Mesenchymal stem cell (in vitro differentiated cells and primary cell): ENCODE measurements at regions not wholly inside any gene's neighbourhood (a gene's known extent, or its start where the extent isn't known, plus 50 kb on each side); places are given as distances from the start of the nearest gene placed in this dataset.

Experiments
- DNase-seq: peaks from one replicate; pipeline ENCODE4 v3.0.0-alpha.2; 2013
- H2AFZ ChIP-seq: one replicate; pipeline ENCODE4 v1.6.1; 2013; ENCODE audit warnings: low read depth, mild to moderate bottlenecking, control low read depth, inconsistent platforms, low read length, moderate library complexity
- H2AK5ac ChIP-seq: 2 replicates; pipeline ENCODE4 v1.6.1; 2013; ENCODE audit warnings: low read length, moderate library complexity, mild to moderate bottlenecking, inconsistent platforms; ENCODE audit not compliant: severe bottlenecking
- H2BK120ac ChIP-seq: one replicate; pipeline ENCODE4 v1.6.1; 2013; ENCODE audit warnings: low read depth, mild to moderate bottlenecking, inconsistent platforms, low read length, moderate library complexity
- H2BK12ac ChIP-seq, 2 experiments: one replicate each; pipeline ENCODE4 v1.6.1; 2013; ENCODE audit warnings: inconsistent platforms in 2 of 2, low read length in 2 of 2, mild to moderate bottlenecking in 2 of 2, moderate library complexity in 2 of 2, control low read depth in 1 of 2
- H2BK15ac ChIP-seq: one replicate; pipeline ENCODE4 v1.6.1; 2013; ENCODE audit warnings: mild to moderate bottlenecking, low read depth, inconsistent platforms; ENCODE audit not compliant: poor library complexity, severe bottlenecking
- H2BK5ac ChIP-seq: 2 replicates; pipeline ENCODE4 v1.6.1; 2013; ENCODE audit warnings: low read depth, mild to moderate bottlenecking, low read length, control low read depth, inconsistent platforms; ENCODE audit not compliant: poor library complexity, severe bottlenecking
- H3K14ac ChIP-seq, 2 experiments: one replicate each; pipeline ENCODE4 v1.6.1; 2013; ENCODE audit warnings: inconsistent platforms in 2 of 2, low read length in 2 of 2, control low read depth in 1 of 2, mild to moderate bottlenecking in 1 of 2, moderate library complexity in 1 of 2
- H3K18ac ChIP-seq, 2 experiments: one replicate each; pipeline ENCODE4 v1.6.1; 2013; ENCODE audit warnings: inconsistent platforms in 2 of 2, low read length in 2 of 2, control low read depth in 1 of 2, low read depth in 1 of 2, mild to moderate bottlenecking in 1 of 2
- H3K23ac ChIP-seq, 2 experiments: one replicate each; pipeline ENCODE4 v1.6.1; 2013; ENCODE audit warnings: inconsistent platforms in 2 of 2, low read length in 2 of 2, mild to moderate bottlenecking in 2 of 2, moderate library complexity in 2 of 2, control low read depth in 1 of 2
- H3K27ac ChIP-seq: 2 replicates; pipeline ENCODE4 v1.5.1; 2013; ENCODE audit warnings: mild to moderate bottlenecking, moderate library complexity, low read length, control low read depth, inconsistent platforms; ENCODE audit not compliant: poor library complexity, severe bottlenecking
- H3K27me3 ChIP-seq, 2 experiments: 2 replicates each; pipeline versions ENCODE4 v1.6.1 to v1.7.0; 2013; ENCODE audit warnings: low read length in 2 of 2, mild to moderate bottlenecking in 2 of 2, moderate library complexity in 2 of 2, control low read depth in 1 of 2, inconsistent platforms in 1 of 2; ENCODE audit not compliant: control insufficient read depth in 1 of 2, insufficient read depth in 1 of 2
- H3K36me3 ChIP-seq, 2 experiments: 2 replicates each; pipeline versions ENCODE4 v1.6.1 to v1.7.0; 2013; ENCODE audit warnings: low read length in 2 of 2, control low read depth in 1 of 2, inconsistent platforms in 1 of 2, low read depth in 1 of 2, mild to moderate bottlenecking in 1 of 2; ENCODE audit not compliant: insufficient read depth in 2 of 2, control insufficient read depth in 1 of 2
- H3K4ac ChIP-seq, 2 experiments: one replicate each; pipeline ENCODE4 v1.6.1; 2013; ENCODE audit warnings: inconsistent platforms in 2 of 2, low read length in 2 of 2, mild to moderate bottlenecking in 2 of 2, moderate library complexity in 2 of 2, control low read depth in 1 of 2, low read depth in 1 of 2
- H3K4me1 ChIP-seq: 2 replicates; pipeline ENCODE4 v1.6.1; 2013; ENCODE audit warnings: low read depth, low read length, control low read depth; ENCODE audit not compliant: control insufficient read depth, insufficient read depth
- H3K4me2 ChIP-seq: 2 replicates; pipeline ENCODE4 v1.6.1; 2013; ENCODE audit warnings: low read length, mild to moderate bottlenecking, inconsistent platforms; ENCODE audit not compliant: poor library complexity, severe bottlenecking
- H3K4me3 ChIP-seq, 2 experiments: 2 replicates each; pipeline versions ENCODE4 v1.5.1 to v1.7.0; 2013; ENCODE audit warnings: low read length in 2 of 2, mild to moderate bottlenecking in 2 of 2, control low read depth in 1 of 2, low read depth in 1 of 2; ENCODE audit not compliant: insufficient read depth in 1 of 2
- H3K79me1 ChIP-seq: replicated peaks from 2 replicates; pipeline ENCODE4 v1.6.1; 2013; ENCODE audit warnings: mild to moderate bottlenecking, control low read depth, low read length, inconsistent platforms; ENCODE audit not compliant: poor library complexity, severe bottlenecking
- H3K9ac ChIP-seq: 2 replicates; pipeline ENCODE4 v1.7.0; 2013; ENCODE audit warnings: mild to moderate bottlenecking, low read length, moderate library complexity
- H3K9me3 ChIP-seq: 2 replicates; pipeline ENCODE4 v1.7.0; 2013; ENCODE audit warnings: mild to moderate bottlenecking, low read length; ENCODE audit not compliant: control insufficient read depth
- H4K8ac ChIP-seq: one replicate; pipeline ENCODE4 v1.6.1; 2013; ENCODE audit warnings: inconsistent platforms, mild to moderate bottlenecking, low read length, moderate library complexity
- H4K91ac ChIP-seq: one replicate; pipeline ENCODE4 v1.6.1; 2013; ENCODE audit warnings: mild to moderate bottlenecking, low read length, inconsistent platforms
- WGBS: methylation state at CpG from one replicate; pipeline ENCODE4 v1.1.7; 2013; ENCODE audit warnings: mixed read lengths; 5-methylcytosine and 5-hydroxymethylcytosine counted together

- Histone ChIP-seq H3K27ac (no peak overlapping the region), H3K36me3 (no peaks in the 10 kb centered on the region), H3K4ac (no peak overlapping the region), H3K4me2 (no peak overlapping the region), H3K23ac (no peak overlapping the region), H3K27me3 (no peaks in the 10 kb centered on the region), H2BK15ac (no peak overlapping the region), H2BK120ac (no peak overlapping the region), H2BK5ac (no peak overlapping the region), H4K91ac (no peak overlapping the region), H2BK12ac (peak overlapping the region in 1 of 2 experiments; percentile 73), H3K79me1 (no peaks in the 10 kb centered on the region), H2AK5ac (no peak overlapping the region), H3K14ac (no peak overlapping the region), H2AFZ (no peak overlapping the region), H3K18ac (peak overlapping the region; percentile 28 to 37), H3K4me1 (no peaks in the 10 kb centered on the region), H3K9ac (no peak overlapping the region), H3K9me3 (no peaks in the 10 kb centered on the region), H3K4me3 (no peak overlapping the region), H4K8ac (no peak overlapping the region)
- WGBS: 87% methylated on average over 7 of the region's 7 CpGs
- DNase-seq: no peak
These were observed 740.8 kb upstream of the HS6ST1 start for GRCh38 chr2:129059476-129059875.

DNA sequence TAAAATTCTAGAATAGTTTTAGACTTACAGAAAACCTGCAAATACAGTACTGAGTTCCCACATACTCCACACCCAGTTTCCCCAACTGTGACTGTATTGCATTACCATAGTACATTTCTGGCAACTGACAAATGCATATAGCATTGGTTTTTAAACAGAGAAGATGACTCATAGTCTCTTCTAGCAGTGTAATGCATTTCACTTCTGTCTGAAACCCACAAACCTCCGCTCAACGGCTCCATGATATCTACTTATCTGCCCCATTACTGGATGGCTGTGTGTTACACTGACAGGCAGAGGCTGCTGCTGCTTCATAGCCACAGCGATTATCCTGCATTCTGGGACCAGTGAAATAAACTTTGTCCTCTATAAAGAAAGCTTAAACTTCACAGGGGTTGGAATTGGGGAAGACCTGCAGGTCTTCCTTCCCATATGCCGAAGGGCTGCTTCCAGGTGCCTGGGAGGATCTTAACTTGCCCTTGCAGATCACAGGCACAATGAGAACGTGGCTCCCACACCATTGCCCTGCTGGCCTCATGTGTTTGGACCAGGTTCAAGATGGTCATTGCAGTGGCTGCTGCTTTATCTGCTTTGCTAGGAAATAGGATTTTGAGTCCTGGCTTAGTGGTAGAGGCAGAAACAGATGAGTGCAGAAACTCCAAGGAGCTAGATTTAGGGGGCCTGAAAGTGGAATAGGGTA lies 742.6 kb upstream of the HS6ST1 start:
- 39% methylated on average over 5 of the region's 5 CpGs for WGBS
- no peaks in the 10 kb centered on the region for H3K27me3 ChIP-seq

GRCh38 chr2:129061769-129062121 lies 743.1 kb upstream of the HS6ST1 start:
- no peak for DNase-seq
- Histone ChIP-seq H4K8ac (no peak overlapping the region), H3K23ac (no peak overlapping the region), H3K9ac (no peak overlapping the region), H3K36me3 (no peaks in the 10 kb centered on the region), H2BK120ac (no peak overlapping the region), H3K4me2 (no peak overlapping the region), H3K4me1 (no peaks in the 10 kb centered on the region), H3K27me3 (no peaks in the 10 kb centered on the region), H3K79me1 (no peaks in the 10 kb centered on the region), H3K4me3 (no peak overlapping the region), H2AFZ (no peak overlapping the region), H2BK5ac (no peak overlapping the region), H2AK5ac (no peak overlapping the region), H3K9me3 (no peaks in the 10 kb centered on the region), H3K4ac (no peak overlapping the region), H3K14ac (no peak overlapping the region), H2BK15ac (no peak overlapping the region), H3K18ac (peak overlapping the region in 1 of 2 experiments; percentile 28), H2BK12ac (peak overlapping the region in 1 of 2 experiments; percentile 51), H4K91ac (no peak overlapping the region), H3K27ac (no peak overlapping the region)
- 59% methylated on average over 1 of the region's 1 CpG for WGBS

More for the DNA sequence above, 742.6 kb upstream of the HS6ST1 start:
- Histone ChIP-seq H2AFZ (no peak overlapping the region), H2BK15ac (no peak overlapping the region), H4K8ac (no peak overlapping the region), H2BK5ac (no peak overlapping the region), H3K36me3 (no peaks in the 10 kb centered on the region), H3K4ac (peak overlapping the region in 1 of 2 experiments; percentile 15), H3K4me3 (no peak overlapping the region), H3K9ac (no peak overlapping the region), H3K27ac (no peak overlapping the region), H3K4me1 (no peaks in the 10 kb centered on the region), H4K91ac (no peak overlapping the region), H3K18ac (no peak overlapping the region), H2BK120ac (no peak overlapping the region), H2AK5ac (no peak overlapping the region), H3K4me2 (no peak overlapping the region), H3K9me3 (no peaks in the 10 kb centered on the region), H3K23ac (no peak overlapping the region), H2BK12ac (no peak overlapping the region), H3K79me1 (no peaks in the 10 kb centered on the region), H3K14ac (no peak overlapping the region)
- peak; percentile 92 for DNase-seq

DNA sequence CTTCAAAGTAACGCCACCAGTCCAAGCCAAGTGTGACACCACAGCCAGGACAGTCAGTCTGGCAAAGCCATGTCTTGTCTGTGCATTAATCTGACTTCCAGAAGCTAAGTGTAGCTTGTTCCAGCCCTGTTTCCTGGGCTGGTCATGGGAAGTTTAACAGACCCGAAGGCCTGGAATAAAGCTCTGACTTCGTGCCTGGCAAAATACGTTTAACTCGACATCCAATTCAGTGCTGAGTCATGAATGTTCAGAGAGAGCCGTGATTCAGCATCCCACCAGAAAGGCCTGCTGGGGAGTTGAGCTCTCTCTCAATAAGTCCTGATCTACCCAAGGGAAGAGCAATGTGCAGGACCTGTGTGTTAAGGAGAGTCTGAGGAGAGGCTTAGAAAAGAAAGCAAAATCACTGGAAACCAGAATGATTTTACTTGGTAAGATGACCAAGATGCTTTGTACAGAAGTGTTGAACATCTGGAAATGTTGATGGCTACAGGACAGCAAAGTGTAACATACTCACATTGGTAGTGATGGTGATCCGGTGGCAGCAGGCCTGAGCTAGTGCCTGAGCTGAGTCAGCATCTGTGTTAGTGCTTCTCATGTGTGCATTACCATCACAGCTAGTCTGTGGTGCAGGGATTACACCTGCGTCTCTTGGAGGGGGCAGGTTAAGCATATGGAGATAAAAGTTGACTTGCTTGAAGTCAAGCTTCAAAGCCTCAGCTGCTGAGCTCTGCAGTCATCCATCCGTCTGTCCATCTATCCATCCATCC lies 743.7 kb upstream of the HS6ST1 start:
- Histone ChIP-seq H2BK120ac (no peak overlapping the region), H4K91ac (no peak overlapping the region), H3K36me3 (no peaks in the 10 kb centered on the region), H3K4me3 (no peak overlapping the region), H2AFZ (no peak overlapping the region), H3K9ac (no peak overlapping the region), H3K27me3 (no peaks in the 10 kb centered on the region), H2BK15ac (no peak overlapping the region), H3K9me3 (no peaks in the 10 kb centered on the region), H3K4ac (no peak overlapping the region), H2BK5ac (no peak overlapping the region), H4K8ac (no peak overlapping the region), H3K79me1 (no peaks in the 10 kb centered on the region), H2BK12ac (peak overlapping the region in 1 of 2 experiments; percentile 51), H3K23ac (no peak overlapping the region), H3K27ac (no peak overlapping the region), H3K4me1 (no peaks in the 10 kb centered on the region), H3K4me2 (no peak overlapping the region), H2AK5ac (no peak overlapping the region), H3K14ac (no peak overlapping the region), H3K18ac (peak overlapping the region in 1 of 2 experiments; percentile 28)
- peak; percentile 28 for DNase-seq
- WGBS: 88% methylated on average over 9 of the region's 9 CpGs
